Neural cell (in vitro differentiated cells): ENCODE measurements at regions not wholly inside any gene's neighbourhood (a gene's known extent, or its start where the extent isn't known, plus 50 kb on each side); places are given as distances from the start of the nearest gene placed in this dataset.

Experiments used
- MXI1 ChIP-seq: fragments of 450-650 bp; conservative IDR thresholded peaks from 2 replicates; pipeline ENCODE4 v1.6.1; 2014; ENCODE audit warnings: antibody characterized with exemption, mild to moderate bottlenecking; ENCODE audit not compliant: poor library complexity, severe bottlenecking
- TAF1 ChIP-seq: IDR thresholded peaks from 2 replicates; pipeline ENCODE4 v1.6.1; 2012; ENCODE audit warnings: low read depth
- TF ChIP-seq, protein P1 (sequence below): fragments of 450-650 bp; IDR thresholded peaks from 2 replicates; pipeline ENCODE4 v1.5.1; 2014; ENCODE audit warnings: antibody characterized with exemption, mild to moderate bottlenecking, moderate library complexity; ENCODE audit not compliant: poor library complexity, severe bottlenecking

DNA sequence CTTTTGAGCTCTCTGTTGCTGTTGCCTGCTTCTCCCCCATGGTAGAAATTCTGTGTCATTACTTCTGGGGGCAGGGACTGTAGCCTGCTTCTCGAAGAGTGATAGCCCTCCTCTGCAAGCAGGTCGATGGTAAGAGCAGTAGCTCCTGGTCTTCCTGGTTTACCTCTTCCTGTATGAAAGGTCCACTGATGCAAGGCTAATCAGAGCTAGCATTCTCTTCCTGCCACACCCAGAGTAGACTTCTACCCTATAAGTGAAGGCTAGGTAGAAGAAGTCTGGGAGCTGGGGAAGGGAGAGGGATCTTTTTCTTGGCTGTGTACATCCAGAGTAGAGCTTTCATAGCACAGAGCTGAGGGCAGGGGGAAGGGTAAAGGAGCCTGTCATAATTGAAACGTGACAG, 357.0 kb downstream of the SQOR start:
- TF ChIP-seq, protein P1, sequence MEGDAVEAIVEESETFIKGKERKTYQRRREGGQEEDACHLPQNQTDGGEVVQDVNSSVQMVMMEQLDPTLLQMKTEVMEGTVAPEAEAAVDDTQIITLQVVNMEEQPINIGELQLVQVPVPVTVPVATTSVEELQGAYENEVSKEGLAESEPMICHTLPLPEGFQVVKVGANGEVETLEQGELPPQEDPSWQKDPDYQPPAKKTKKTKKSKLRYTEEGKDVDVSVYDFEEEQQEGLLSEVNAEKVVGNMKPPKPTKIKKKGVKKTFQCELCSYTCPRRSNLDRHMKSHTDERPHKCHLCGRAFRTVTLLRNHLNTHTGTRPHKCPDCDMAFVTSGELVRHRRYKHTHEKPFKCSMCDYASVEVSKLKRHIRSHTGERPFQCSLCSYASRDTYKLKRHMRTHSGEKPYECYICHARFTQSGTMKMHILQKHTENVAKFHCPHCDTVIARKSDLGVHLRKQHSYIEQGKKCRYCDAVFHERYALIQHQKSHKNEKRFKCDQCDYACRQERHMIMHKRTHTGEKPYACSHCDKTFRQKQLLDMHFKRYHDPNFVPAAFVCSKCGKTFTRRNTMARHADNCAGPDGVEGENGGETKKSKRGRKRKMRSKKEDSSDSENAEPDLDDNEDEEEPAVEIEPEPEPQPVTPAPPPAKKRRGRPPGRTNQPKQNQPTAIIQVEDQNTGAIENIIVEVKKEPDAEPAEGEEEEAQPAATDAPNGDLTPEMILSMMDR, result no peak
- no peak for TF ChIP-seq TAF1
- no peak for TF ChIP-seq MXI1
